ENCODE measurements at regions not wholly inside any gene's neighbourhood (a gene's known extent, or its start where the extent isn't known, plus 50 kb on each side); places are given as distances from the start of the nearest gene placed in this dataset.

DNA sequence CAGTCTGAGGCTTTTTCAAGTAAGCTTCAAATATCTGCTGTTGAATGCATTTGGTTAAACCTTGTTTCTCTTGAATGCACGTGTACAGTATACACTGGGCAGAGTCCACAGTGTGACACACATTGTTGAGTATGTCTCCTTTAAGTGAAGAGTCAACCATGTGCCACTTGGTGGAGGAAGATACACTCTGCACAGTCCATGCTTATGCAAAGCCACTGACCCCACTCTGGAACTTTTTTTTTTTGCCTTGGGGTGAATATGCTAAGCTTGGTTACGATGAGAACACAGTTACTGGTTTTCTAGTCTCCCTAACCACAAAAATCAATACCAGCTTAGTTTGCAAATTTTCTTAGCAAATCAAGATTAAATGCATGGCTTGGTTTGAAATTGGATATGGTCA is 186.8 kb upstream of the VIPR2 start:
- TF ChIP-seq, protein P1, sequence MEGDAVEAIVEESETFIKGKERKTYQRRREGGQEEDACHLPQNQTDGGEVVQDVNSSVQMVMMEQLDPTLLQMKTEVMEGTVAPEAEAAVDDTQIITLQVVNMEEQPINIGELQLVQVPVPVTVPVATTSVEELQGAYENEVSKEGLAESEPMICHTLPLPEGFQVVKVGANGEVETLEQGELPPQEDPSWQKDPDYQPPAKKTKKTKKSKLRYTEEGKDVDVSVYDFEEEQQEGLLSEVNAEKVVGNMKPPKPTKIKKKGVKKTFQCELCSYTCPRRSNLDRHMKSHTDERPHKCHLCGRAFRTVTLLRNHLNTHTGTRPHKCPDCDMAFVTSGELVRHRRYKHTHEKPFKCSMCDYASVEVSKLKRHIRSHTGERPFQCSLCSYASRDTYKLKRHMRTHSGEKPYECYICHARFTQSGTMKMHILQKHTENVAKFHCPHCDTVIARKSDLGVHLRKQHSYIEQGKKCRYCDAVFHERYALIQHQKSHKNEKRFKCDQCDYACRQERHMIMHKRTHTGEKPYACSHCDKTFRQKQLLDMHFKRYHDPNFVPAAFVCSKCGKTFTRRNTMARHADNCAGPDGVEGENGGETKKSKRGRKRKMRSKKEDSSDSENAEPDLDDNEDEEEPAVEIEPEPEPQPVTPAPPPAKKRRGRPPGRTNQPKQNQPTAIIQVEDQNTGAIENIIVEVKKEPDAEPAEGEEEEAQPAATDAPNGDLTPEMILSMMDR (CRISPR knock-in tag; IDR thresholded peaks at IDR 0.05), result no peak
- TF ChIP-seq PAX8 (CRISPR knock-in tag; IDR thresholded peaks at IDR 0.05; ENCODE audit: borderline replicate concordance) (no peak), CHD2 (IDR thresholded peaks at IDR 0.05; ENCODE audit: low read depth, low read length) (no peak), ZNF556 (CRISPR knock-in tag; IDR thresholded peaks at IDR 0.05; ENCODE audit: borderline replicate concordance) (no peak), ZNF766 (CRISPR knock-in tag; IDR thresholded peaks at IDR 0.05; ENCODE audit: borderline replicate concordance) (no peak), SP1 (IDR thresholded peaks at IDR 0.05) (no peak), SP1 (CRISPR knock-in tag; IDR thresholded peaks at IDR 0.05) (no peak), BRCA1 (CRISPR knock-in tag; IDR thresholded peaks at IDR 0.05) (no peak), DPF2 (CRISPR knock-in tag; IDR thresholded peaks at IDR 0.05; ENCODE audit: borderline replicate concordance, low read depth) (no peak), POLR2A (IDR thresholded peaks at IDR 0.05; ENCODE audit: insufficient read depth in 1 of 2, low read depth in 2 of 2, low read length in 2 of 2) (no peak), CREBL2 (CRISPR knock-in tag; IDR thresholded peaks at IDR 0.05; ENCODE audit: borderline replicate concordance) (no peak)
- TF ChIP-seq, protein P2, sequence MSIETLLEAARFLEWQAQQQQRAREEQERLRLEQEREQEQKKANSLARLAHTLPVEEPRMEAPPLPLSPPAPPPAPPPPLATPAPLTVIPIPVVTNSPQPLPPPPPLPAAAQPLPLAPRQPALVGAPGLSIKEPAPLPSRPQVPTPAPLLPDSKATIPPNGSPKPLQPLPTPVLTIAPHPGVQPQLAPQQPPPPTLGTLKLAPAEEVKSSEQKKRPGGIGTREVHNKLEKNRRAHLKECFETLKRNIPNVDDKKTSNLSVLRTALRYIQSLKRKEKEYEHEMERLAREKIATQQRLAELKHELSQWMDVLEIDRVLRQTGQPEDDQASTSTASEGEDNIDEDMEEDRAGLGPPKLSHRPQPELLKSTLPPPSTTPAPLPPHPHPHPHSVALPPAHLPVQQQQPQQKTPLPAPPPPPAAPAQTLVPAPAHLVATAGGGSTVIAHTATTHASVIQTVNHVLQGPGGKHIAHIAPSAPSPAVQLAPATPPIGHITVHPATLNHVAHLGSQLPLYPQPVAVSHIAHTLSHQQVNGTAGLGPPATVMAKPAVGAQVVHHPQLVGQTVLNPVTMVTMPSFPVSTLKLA (IDR thresholded peaks at IDR 0.05), result no peak
